Stimulated activated CD4-positive, alpha-beta T cell treated with anti-CD3 and anti-CD28 coated beads, Interleukin-2, amount 100 ng/mL, for 4 hours (primary cell): ENCODE measurements at regions not wholly inside any gene's neighbourhood (a gene's known extent, or its start where the extent isn't known, plus 50 kb on each side); places are given as distances from the start of the nearest gene placed in this dataset.

Experiments used
- DNase-seq: peaks from one replicate; pipeline ENCODE4 v3.0.0-alpha.2; 2020; ENCODE audit warnings: low read depth

DNA sequence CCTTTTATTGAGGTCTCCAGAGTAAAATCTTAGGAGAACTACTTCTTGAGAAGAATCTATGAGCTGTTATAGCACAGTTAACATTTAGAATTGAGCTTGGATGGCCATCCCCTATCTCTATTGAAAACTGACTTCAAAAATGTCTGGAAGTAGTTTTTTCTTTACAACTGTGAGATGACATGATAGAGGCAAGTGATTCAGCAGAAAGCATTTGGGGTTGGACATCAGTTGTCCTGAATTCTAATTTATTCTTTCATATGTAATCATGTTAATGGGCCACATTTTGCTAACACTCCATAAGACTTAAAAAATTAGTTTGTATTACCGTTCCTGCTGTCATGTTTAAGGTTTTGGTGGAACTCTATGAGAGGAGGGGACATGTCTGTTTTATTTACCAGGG is 237.0 kb upstream of the SLC14A2 start:
- no peak for DNase-seq

DNA sequence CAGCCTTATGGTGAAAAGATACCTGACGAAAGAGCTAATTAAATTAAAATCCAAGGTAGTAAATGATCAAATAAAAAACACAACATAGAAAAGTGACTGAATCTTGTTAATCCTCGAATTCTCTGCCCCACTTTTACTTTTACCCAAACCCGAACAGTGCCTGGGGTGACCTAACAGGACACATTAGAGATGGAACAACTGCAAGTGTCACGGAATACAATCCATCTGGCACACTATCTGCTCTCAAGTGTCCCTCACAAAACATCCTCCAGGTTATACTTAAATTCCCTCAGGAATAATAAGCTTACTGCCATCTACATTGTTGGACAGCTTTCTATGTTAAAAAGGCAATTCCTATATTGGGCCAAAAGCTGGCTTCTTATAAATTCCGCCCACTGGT is 236.3 kb upstream of the SLC14A2 start:
- no peak for DNase-seq

DNA sequence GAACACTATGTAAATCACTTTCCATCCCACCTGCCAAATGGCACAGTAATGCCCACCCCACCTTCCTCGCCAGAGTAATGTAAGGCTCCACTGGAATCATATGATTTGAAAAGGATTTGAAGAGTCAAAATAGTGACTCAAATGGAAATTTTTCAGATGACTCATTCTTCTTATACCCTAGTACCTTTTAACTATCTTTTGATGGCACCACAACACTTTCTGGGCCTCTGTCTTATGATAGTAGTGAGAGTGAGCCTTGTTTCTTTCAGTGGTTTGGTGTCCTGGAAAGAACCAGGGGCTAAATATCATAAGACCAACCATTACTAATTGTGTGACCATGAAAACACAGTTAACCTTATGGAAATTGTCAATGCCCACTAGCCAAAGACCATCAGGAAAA is 235.4 kb upstream of the SLC14A2 start:
- DNase-seq, result no peak

DNA sequence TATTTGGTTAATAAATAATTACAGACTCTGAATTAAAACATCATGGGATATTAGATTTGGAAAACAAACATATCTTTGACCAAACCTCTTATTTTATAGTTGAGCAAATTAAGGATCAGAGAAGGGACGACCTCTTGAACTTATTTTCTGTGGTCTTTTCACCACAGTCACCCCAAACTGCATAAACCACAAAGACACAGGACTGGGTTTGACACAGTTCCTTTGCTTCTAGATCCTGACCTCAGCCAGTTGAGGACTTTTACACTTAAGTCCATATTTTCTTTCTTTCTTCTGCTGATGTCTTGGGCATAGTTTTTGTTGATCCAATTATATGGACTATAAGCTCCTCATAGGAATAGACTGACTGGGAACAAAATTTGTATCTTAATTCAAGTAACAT is 234.0 kb upstream of the SLC14A2 start:
- no peak for DNase-seq

DNA sequence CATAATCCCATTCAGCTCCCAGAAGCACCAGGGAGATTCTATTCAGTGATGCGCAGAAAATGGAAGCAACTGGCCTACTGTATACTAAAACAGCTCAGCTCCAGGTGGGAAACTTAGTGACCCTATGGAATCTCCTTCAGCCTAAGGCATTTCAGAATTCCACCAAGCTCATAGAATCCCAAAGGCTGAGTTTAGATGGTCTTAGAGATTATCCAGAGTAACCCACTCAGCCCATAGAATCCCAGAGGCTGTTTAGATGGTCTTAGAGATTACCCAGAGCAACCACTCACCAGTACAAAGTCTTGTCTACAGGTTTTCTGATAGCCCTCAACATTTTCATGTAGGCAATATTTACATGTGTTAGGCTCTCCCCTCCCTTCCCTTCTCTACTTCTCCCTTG is 232.0 kb upstream of the SLC14A2 start:
- no peak for DNase-seq

DNA sequence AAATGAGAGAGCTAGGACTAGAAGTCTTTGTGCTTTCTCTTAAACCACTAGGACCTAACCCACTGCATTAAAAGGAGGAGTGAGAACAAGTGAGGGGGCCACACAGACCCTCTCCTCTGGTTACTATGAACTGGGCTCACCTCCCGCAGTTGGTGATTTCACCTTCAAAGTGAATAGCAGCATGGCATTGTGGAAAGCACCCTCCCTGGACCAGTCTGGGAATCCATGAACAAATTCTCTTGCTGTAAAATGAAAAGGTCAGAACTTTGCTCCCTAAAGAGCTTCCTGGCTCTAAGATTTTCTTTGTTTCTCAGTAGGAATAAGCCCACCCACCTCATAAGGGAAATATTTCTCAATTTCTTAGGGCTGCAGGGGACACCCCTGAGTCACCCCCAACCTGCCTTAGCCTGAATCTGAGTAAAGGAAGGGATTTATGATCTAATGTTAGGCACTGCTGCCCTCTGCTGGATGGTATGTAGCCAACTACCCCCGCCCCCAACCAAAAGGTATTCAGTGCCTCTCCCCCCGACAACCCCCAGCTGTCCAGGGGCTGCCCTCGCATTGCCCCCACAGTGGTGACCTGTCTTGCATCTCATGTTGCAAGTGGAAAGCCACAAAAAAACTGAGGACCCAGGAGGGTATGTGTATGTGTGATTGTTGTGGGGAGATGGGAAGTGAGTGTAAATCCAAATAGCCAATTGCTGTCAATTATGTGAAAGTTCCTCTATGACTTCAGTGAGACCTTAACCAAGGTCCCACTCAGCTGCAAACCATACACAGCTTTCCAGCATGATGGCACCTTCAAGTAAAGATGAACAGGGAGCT is 230.9 kb upstream of the SLC14A2 start:
- DNase-seq, result no peak

DNA sequence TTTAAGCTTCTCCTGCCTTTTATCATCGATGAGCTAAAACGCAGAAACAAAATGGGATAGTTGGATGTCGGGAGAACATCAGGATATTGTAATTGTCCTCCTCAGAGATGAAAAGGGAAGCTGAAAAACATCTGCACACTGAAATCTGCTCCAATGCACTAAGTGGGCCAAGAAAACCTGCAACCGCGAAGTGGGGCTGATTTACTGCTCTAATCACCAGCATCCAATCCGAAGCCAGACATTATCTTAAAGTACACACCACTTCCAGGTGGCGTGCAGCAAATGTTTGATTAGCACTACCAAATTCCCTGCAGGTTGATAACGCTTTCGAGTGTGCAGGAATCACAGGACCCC is 230.3 kb upstream of the SLC14A2 start:
- DNase-seq, result no peak

DNA sequence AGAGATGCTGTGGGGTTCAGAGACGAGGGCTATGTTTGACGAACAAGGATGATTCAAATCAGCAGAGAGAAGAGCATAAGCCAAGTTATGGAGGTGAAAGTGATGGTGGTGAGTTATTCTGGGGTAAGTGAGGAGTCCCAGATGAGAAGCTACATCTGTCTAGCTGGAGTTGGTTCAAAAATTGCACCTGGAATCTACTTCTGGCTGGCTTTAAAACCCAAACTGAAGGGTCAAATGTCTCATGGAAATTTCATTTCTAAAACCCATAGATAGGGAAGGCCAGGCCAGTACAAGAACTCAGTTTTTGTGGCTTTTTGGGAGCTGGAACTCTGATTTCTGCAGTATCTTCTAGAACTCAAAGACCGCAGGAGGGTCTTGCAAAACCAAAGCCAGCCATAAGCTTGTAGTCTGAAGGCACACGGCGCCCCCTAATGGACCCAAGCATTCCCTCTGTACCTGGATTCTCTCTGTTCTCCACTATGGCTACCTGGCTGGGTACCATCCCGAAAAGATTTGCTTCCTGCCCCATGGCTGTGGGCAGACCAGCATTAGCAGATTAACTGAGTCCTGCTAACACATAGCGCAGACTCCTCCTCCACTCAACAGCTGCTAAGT is 229.1 kb upstream of the SLC14A2 start:
- no peak for DNase-seq

DNA sequence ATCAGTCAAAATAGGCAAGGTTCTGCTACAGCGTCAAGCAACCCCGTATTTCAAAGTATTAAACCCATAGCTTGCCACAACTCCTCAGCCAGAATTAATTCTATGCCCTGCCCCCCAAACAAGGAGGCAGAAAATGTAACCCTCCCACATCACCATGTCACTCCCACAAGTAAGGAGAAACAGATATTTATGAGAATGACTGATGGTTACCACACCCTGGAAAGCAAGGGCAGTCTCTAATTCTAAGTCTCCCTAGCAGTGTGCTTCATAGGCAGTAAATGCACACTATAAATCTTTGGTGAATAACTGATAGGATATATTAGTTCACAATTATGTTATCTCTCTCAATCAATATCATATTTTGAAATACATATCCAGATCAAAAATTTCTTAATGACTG is 228.0 kb upstream of the SLC14A2 start:
- no peak for DNase-seq

DNA sequence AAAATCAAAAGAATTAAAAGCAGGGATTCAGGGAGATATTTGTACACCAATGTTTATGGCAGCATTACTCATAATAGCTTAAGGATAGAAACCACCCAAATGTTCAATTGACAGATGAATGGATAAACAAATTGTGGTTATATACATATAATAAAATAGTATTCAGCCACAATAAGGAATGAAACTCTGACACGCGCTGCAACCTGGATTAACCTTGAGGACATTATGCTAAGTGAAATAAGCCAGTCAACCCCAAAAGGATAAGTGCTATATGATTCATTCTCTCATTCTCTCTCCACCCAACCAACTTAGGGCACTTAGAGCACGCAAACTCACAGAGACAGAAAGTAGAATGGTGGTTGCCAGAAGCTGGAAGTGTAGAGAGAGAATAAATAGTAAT is 216.8 kb upstream of the SLC14A2 start:
- no peak for DNase-seq

DNA sequence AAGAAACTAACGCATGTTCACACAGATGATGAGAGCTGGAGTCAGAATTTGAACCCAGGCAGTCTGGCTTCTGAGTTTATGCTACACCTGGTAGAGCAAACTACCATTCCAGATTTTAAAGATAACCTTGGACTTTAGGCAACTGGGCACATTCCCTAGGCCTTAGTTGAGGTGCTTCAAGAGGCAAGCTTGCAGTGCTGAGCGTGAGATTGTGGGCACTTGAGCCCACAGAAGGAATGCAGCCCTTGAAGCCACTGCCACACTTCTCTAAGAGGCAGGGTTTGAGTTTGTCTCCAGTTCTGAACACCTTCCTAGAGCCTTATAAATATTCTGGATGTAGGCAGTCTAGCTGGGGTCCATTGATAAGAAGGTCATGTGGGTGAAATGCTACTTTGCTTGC is 216.1 kb upstream of the SLC14A2 start:
- no peak for DNase-seq

DNA sequence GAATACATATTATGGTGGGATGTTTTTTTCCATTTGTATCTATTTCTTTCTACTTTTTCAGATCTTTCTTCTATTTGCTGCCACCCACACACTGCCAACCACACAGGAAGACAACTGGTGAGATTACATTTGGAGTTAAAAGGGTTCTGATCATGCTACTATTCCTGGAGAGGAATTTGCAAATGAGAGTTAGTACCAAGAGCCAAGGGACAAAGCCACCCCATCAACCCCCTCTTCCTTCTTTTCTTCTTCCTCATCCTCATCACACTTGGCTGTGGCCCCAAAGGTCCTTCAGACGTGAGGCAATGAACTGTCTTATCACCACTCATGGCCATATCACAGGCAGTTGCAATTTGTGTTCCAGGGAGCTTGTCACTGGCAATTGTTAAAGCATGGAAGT is 215.6 kb upstream of the SLC14A2 start:
- no peak for DNase-seq

DNA sequence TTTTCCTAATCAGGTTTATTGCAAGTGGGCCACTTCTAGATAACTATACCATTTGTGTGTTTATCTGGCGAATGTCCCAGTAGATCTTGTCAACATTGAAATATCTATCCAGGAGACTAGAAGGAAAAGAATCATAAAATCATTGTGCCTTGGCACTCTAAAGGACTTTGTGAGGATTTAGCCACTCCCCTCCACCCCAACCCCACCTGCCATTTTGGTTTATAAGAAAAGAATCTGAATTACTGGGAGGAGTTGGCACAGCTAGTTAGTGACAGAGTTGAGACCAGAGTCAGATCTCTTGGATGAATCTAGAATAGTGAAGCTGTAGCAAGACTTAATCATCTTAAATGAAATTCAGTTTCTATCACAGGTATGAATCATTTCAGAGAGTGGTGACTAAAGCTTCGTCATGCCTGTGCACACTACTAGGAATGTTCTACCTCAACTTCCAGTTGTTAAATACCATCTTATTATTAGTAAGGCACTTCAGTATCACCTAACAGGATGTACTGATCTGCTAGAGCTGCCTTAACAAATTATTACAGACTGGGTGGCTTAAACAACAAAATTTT is 212.7 kb upstream of the SLC14A2 start:
- no peak for DNase-seq

DNA sequence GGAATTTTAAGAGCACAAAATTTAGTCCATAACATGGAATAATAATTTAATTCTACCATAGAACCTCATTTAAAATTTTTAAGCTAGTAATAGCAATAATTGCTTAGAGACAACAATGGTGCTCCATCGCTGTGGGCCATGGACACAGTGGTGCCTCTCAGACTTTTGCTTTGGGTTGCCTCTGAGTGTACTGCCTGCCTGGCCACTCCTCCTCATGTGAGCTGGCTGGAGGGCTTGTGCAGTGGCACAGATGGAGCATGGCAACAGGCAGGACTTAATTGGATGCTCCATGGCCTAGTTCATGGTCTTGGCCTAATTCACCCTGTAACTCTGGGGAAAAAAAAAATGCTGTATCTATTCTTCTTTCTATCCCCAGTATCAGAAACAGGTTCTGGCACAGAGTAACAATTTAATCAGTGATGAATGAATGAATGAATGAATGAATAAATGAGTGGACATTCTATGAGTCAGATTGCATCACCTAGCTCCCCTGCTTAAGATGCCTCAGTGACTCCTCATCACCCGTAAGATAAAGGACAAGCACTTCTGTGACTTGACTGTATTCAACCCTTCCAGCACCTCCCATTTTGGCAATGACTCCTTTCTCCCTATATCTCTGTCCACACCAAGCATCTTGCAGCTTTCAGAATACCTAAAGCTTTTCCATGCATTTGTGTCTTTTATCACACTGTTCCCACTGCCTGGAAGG is 211.8 kb upstream of the SLC14A2 start:
- no peak for DNase-seq

DNA sequence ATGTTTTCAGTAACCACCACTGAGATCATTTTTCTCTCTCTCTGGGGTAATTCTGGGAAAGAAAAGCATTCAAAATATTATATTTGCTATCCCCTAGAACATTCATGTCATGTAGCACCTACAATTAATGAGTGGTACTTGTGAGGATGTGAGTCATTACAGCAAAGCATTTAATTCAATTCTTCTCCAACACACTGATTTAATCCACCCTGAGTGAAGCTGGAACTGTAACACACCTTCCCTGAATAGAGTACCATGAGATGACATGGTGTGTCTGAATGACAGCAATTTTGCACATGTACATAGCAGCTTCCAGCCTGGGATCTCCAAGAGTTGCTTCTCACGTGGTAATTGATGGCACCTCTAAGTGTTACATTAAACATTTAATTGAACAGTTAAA is 207.1 kb upstream of the SLC14A2 start:
- no peak for DNase-seq

DNA sequence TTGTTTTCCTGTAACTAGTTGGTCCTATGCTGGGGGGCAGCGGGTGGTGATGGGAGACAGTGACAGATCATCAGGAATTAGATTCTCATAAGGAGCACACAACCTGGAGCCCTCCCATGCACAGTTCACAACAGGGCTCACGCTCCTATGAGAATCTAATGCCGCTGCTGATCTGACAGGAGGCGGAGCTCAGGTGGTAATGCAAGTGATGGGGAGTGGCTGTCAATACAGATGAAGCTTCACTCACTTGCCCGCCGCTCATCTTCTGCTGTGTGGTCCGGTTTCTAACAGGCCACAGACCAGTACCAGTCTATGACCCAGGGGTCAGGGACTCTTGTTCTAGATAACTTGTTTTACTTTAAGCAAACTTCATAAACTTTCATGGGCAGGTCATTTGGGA is 205.3 kb upstream of the SLC14A2 start:
- no peak for DNase-seq

DNA sequence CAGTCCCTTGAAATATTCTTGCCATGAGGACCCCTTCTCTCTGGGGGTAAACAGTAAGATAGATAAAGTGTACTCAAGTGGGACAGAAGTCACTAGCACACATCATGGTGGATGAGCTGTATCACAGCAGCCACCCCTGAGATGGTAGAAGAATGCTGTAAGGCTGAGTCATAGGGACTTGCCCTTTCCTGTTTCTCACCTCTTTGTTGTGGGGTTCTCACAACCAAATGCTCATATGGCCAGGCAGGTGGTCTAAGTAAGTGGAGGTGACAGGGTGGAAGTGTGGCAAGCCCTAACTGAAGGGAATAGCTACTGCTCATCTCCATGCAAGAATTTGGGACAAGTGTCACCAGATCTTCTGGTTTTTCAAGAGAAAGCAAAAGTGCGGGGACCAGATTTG is 202.7 kb upstream of the SLC14A2 start:
- DNase-seq, result no peak

DNA sequence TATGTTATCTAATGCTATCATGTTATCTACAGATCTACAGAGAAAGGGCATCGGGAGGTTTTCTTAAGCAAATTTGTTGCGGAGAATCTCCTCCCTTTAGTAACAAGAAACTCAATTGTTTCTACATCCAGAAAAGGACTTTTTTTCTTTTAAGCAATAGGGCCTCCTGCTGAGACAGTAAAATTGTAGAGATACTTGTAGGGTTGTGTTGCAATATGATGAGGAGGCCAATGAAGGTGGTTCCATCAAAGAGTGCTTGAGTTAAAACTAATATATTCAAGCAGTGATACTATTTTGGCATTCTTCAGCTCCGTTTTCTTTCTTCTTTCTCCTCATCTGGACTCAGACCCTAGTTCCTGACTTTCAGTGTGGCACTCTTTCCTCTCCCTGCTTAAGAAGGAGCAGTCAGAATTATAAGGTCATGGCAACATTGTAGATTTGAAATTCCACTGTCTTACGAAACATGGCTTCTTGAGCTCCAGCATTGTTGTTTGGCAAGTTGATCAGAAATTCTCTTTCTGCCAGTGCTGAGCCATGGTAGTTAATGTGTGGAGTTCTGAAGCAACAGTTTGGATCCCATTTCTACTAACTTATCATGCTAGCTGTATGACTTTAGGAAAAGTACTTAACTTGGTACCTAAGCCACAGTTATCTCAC is 202.0 kb upstream of the SLC14A2 start:
- DNase-seq, result no peak

DNA sequence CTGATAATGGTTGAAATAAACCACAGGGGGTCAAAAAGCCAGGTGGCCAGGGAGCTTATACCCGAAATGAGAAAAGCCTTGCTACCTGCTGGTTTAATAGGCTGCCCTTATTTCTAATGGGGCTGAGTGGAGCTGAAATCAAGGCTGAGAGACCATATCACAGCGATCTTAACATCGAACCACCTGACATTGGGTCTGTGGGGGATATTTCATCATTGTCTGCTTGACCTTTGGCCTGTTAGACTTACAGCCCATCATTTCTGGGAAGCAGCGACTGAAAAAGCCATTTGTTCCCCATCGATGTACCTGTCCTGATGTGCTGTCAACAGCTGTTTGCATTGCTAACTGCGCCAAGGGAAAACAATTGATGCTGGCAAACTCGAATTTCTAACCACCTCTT is 199.7 kb upstream of the SLC14A2 start:
- DNase-seq, result no peak

DNA sequence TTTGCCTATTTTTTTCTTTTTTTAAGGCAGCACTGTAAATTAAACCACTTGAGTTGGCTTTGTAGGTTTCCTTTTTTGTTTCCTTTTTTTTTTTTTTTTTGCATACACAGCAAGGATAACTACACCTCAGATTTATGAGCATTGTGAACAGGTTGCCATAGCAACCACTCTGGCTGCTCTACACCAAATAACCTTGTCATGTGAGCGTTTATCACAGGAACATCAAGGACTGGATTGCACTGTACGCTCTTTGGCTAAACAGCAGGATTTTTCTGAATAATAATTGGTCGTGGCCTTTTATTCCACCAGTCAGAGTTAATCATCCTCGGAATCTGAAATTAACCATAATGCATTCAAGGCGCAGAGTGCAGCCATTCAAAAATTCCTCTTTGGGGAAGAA is 199.1 kb upstream of the SLC14A2 start:
- DNase-seq, result no peak

DNA sequence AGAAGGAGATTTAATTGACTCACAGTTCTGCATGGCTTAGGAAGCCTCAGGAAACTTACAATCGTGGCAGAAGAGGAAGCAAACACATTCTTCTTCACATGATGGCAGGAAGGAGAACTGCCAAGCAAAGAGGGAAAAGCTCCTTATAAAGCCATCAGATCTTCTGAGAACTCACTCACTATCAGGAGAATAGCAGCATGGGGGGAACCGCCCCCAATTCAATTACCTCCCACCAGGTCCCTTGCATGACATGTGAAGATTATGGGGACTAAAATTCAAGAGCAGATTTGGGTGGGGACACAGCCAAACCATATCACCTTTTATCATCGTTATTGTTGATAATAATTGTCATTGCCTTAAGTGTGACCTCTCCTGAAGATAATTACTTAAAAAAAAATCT is 197.9 kb upstream of the SLC14A2 start:
- DNase-seq, result no peak

DNA sequence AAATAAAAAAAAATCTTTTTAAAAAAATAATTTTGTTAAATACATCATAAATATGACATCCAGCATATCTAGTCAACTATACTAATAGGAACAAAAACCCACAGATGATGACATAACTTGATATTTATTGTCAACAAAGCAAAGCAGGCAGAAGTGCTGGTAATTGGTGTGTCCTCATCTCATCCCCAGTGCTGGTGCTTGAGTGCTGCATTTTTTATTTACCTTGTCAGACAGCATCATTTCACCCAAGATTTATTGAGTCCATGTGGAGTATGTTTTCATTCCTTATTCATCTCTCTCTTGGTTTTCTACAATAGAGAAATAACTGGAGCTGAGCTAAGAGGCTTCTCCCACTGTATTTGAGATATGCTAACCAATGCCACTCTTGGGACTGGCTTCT is 191.6 kb upstream of the SLC14A2 start:
- DNase-seq, result no peak

DNA sequence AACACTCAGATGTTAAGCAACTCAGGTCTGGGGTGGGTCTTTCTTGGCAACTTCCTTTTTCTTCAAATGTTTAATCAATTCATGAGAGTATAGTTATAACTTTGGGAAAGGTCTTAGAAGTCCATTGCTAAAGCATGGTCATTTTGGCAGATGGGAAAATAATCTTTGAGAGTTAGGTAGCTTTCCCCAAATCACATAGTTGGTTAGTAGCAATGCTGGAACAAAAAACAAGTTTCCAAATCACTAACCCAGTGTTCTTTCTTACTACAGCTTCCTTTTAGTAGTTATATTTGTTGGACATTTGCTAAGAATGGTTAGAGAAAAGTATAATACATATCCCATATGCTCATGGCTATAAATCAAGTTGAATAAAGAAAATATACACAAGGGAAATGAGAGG is 185.2 kb upstream of the SLC14A2 start:
- DNase-seq, result no peak
